Right hindlimb (tissue), 1 donor: ENCODE measurements at regions not wholly inside any gene's neighbourhood (a gene's known extent, or its start where the extent isn't known, plus 50 kb on each side); places are given as distances from the start of the nearest gene placed in this dataset.
A peak's percentile ranks its signal among the peaks of the same experiment; 100 is the strongest.
"Not testable (repeated sequence)": the region's sequence is repeated elsewhere in the genome, so short reads cannot be mapped to it uniquely, and the experiment has no call there.

Experiments
- DNase-seq: peaks from one replicate; pipeline ENCODE4 v3.0.0-alpha.2; 2018

DNA sequence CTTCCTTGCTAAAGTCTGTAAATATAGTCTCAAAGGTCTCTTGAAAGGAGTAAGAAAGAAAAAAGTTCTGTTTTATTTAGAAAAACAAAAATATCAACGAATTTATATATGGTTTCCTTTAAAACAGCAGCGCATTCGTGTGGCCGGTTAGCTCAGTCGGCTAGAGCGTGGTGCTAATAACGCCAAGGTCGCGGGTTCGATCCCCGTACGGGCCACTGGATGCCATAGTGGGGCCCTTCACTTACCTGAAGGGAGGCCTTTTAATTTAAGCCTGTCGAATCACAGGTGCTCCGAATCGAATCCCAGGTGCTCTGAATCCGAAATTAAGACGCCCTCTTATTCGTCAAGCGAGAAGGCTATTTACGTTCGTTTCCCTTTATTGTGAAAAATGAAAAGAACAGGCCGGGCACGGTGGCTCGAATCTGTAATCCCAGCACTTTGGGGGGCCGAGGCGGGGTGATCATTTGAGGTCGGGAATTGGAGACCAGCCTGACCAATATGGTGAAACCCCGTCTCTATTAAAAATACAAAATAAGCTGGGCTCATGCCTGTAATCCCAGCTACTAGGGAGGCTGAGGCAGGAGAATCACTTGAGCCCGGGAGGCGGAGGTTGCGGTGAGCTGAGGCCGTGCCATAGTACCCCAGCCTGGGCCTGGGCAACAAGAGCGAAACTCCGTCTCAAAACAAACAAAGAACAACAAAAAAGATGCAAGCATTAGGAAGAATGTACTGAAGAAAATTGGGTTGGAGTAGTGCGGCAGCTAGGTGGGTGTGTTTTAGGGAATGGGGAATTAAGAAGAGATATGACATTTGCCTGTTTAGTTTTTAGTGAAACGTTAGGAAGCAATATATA is 195.8 kb upstream of the ZNF184 start:
- peak; percentile 47 for DNase-seq

DNA sequence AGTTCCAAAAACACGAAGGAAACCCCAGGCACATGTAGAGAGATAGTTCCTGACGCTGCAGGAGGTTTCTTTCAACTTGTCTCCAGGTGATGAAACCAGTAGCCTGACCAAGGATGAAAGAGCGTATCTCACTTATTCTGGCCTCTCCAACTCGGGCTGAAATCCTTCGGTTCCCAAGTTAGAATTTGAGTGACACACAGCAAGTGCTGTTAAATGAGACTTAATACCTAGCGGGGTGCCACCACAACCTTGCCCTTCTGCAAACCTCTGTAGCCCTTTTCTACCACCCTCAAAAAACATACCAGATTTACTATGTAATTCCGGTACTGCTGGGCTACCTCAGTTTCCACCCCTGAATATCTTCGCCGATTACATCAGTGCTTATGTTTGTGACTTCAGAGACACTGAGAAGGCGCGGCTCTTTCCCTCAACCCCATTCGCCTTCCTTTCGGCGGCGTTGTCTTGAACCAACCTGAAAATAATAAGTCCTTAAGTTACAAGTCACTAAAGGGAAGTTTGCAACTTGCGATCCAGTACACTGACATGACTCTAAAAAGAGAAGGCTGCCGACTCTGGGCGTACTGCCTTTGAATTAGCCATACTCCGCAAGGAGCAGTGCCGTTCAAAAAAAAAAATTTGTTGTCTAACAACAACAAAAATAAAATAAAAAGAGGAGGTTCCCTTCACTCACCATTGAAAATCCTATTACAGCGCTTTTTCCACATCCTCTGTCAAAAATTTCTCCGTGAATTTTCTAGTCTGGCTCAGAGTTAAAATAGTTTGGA is 194.9 kb upstream of the ZNF184 start:
- no peak for DNase-seq

DNA sequence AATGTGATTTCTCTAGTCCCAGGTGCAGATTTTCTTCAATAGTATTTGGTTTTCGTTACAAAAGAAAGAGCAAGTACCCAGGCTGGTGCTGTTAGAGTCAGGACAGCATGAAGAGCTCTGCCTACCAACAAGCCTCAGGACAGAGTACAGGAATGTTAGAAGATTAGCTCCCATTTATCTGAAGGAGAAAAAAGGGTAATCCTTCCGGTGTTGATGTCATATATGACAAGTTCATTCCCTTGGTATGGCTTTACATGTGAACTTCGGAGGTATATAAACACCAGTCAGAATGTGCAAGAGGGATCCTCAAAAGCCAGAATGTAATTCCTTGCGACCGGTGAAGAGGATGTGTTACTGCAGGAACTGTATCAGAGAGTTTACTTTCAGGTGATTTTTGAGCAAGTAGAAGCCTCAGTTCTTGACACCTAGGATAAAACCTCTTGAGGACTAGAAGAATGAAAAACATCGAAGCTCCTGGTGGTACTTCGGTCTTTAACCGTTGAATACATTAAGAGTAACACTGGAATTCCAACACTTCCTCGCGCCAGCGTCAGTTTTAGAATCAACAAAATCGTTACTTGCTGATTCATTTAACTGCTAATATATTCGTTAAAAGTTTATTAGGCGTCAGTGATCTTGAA is 194.2 kb upstream of the ZNF184 start:
- DNase-seq = no peak

DNA sequence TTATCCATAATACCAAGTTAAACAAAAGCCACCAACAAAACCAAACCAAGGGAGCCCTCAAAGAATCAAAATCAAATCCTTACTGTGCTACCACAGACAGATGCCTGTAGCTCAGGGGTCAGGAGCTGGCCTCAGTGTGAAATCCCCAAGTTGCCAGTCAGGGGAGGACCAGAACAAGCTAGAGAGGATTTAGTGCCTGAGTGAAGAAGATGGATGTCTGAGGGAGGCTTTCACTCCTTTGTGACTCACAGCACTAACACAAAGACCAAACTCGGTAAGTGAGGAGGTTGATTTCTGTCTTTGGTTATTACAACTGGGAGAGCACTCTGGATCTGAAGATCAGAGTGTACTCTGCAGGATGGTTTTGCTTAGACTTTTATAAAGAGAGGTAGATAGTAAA is 189.9 kb upstream of the ZNF184 start:
- no peak for DNase-seq

DNA sequence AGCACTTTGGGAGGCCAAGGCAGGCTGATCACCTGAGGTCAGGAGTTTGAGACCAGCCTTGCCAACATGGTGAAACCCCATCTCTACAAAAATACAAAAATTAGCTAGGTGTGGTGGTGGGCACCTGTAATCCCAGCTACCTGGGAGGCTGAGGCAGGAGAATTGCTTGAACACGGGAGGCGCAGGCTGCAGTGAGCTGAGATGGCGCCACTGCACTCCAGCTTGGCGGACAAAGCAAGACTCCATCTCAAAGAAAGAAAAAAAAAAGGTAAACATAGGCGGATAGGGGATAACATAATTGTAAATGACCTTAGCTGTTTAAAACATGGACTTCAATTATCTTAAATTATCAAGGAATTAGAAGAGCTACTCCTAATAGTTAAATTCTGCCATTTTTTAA is 189.3 kb upstream of the ZNF184 start:
- not testable (repeated sequence) for DNase-seq

DNA sequence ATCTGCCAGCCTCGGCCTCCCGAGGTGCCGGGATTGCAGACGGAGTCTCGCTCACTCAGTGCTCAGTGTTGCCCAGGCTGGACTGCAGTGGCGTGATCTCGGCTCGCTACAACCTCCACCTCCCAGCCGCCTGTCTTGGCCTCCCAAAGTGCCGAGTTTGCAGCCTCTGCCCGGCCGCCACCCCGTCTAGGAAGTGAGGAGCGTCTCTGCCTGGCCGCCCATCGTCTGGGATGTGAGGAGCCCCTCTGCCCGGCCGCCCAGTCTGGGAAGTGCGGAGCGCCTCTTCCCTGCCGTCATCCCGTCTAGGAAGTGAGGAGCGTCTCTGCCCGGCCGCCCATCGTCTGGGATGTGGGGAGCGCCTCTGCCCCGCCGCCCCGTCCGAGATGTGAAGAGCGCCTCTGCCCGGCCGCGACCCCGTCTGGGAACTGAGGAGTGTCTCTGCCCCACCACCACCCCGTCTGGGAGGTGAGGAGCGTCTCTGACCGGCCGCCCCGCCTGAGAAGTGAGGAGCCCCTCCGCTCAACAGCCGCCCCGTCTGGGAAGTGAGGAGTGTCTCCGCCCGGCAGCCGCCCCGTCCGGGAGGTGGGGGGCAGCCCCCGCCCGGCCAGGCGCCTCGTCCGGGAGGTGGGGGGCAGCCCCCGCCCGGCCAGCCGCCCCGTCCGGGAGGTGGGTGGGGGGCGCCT is 180.4 kb upstream of the ZNF184 start:
- DNase-seq = not testable (repeated sequence)

DNA sequence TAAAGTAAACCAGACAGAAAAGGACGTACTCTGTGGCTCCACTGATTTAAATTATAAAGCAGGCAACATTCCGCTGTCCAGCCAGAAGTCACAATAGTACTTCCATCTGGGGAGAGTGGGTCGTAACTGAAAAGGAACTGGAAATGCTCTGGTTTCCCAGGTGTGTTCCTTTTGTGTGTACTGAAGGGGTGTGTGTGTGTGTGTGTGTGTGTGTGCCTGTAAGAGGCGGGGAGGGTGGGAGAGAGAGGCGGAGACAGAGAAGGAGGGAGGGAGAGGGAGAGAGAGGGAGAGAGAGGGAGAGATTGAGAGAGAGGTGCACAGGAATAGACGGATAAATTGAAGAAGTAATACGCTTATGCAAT is 178.4 kb upstream of the ZNF184 start:
- DNase-seq = no peak

DNA sequence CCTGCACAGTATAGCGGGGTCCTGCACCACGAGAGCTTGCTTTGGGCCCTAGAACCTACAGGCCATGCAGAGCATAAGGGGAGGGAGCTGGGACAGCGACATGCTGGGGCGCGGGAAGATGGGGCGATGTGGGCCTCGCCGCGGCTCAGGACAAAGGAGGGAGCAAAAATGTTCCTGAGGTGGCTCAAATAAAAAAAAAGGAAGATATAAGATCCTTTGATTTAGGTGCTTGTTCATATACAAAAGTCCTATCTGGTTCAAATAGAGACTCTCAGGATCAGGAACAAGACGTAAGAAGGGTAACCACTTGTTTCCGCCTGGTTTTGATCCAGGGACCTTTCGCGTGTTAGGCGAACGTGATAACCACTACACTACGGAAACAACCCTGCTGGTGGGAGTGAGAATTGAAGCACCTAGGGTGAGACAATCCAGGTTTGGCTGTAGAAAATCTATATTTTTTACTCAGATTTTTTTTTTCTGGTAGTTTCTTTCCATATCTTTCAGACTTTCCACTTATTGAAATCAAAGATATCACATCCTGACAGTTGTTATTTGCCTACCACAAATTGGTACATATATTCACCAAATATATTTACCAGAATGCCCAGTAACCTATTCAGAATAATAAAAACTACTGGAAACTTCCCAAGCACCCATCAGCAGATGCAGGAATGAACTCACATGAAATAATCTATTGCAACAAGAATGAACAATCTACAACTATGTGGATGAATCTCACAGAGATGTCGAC is 177.9 kb upstream of the ZNF184 start:
- no peak for DNase-seq

DNA sequence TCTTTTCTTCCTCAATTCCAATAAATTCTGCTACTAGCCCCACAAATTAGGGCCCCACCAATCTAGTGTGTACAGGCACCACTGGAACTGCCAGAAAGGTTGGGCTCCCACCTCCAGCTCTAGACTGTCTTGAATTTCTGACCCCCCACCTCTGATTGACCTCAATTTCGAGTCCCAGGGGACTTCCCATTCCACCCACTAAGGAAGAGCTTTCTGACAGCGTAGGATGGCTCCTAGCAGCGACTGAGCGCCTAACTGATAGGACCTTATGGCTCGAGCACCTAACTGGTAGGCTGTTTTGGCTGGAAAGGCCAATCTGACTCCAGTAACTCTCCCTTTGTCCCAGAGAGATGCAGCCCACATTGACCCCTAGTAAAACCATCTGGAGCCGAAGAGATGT is 171.6 kb upstream of the ZNF184 start:
- DNase-seq = no peak

DNA sequence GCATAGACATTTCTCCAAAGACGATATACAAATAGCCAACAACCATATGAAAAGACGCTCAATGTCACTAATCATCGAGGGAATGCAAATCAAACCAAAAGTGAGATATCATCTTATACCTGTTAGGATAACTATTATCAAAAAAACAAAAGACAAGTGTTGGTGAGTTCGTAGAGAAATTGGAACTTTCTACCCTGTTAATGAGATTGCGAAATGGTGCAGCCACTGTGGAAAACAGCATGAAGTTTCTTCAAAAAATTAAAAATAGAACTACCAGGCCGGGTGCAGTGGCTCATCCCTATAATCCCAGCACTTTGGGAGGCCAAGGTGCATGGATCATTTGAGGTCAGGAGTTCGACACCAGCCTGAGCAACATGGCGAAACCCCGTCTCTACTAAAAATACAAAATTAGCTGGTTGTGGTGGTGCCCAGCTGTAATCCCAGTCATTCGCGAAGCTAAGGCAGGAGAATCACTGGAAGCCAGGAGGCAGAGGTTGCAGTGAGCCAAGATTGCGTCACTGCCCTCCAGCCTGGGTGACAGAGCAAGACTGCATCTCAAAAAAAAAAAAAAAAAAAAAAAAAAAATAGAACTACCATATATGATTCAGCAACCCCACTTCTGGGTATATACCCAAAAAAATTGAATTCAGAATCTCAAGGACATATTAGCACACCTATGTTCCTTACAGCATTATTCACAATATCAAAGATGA is 170.0 kb upstream of the ZNF184 start:
- DNase-seq = no peak

DNA sequence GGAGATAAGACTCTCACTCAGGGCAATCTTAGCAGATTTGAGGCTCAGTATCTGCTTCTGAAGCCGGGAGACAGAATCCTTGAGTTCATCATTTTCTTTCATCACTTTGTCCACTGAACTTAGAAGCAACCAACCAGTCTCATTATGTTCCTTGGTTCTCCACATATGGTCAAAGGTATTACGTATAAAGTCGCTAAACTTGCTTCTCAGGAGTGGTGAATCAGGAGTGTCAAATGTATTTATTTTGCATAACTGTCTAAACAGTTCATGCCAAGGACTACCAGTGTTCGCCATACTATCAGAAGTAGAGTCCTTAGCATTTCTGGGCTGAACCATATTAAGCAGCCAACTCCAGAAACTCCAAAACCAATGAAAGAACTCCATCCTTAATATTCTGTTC is 163.0 kb upstream of the ZNF184 start:
- not testable (repeated sequence) for DNase-seq

DNA sequence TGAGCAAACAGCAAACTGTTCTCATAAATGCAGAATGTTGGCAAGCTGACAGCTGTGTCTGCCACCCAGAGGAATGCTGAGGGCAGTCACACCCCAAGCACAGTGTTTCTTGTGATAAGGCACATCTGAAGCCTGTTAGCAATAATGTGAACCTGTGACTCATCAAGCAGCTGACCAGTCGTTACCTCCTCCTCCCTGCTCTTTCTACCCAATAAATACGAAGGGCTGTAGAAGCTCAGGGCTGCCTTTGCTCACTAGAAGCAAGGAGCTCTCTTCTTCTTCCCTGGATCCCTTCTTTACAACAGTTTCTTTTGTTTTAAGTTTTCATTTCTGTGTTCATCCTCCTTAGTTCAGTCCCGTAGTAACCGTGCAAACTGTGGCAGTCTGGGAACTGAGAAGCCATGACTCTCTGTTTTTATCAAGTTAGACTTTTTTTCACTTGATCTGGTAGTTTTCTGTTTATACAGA is 160.3 kb upstream of the ZNF184 start:
- not testable (repeated sequence) for DNase-seq

DNA sequence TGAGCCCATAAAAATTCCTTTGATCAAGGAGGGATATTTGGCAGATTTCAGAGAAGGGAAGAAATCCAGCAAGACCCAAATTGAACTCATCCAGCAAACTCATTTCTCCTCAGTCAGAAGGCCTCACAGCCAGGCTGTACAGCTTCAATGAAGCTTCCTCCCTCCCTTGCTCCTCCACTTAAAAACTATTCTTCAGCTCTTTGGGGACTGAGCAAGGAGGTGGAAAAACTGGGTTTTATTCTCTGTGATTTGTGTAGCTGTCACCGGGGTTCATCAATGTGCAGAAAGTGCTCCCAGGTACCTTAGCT is 158.7 kb upstream of the ZNF184 start:
- no peak for DNase-seq

DNA sequence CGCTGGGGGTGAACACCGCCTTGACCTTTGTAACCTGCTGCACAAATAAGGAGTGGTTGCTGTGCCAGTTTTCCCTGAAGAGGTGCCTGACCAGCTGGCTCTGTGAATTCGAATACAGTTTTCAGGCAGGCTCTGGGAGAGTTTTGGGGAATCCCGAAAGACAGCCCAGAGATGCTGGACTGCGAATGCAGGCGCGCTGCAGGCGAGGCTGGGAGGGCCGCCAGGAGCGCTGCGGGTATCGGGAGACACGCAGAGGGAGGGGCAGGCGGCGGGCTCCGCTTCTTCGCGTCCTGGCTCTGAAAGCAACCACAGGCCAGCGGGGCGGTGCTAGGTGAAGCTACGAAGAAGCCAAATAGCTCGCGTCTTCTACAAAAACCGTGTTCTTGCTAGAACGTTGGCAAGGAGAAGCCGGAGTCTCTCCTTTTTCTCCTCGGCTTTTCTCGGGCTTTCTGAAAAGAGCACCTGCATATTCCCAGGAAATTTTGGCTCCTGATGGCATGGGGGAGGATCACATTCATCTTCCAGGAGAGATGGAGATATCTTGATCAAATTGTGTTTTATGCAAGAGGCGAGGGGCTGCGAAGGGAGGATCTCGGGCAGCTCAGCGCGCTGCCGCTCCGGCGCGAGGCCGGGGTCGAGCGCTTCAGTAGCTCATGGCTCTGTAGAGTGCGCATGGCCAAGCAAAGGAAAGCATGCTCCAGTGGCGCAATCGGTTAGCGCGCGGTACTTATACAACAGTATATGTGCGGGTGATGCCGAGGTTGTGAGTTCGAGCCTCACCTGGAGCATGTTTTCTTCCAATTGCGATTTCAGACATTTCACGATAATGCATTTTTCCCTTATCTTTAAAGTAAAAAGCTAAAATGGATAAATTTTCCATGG is 158.1 kb upstream of the ZNF184 start:
- peak; percentile 50 for DNase-seq

DNA sequence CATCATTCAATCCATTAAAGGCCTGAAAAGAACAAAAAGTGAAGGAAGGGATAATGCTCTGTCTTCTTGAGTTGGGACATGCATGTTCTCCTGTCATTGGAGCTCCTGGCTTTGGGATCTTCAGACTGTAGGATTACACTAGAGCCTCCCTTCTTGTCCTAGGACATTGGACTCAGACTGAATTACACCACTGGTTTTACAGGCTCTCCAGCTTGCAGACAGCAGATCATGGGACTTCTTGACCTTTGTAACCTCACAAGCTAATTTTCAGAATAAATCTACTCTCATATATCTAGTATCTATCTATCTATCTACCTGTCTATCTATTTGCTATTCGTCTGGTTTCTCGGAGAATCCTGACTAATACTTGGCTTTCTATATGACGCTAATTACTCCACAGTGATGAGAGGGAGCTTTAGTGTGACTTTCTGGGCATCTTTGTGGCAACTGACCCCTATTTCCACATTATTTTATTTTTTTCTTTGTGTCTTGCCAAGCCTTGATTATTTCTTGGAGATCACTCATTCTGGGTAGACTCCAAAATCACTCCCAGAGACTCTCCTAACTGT is 151.9 kb upstream of the ZNF184 start:
- DNase-seq = no peak

DNA sequence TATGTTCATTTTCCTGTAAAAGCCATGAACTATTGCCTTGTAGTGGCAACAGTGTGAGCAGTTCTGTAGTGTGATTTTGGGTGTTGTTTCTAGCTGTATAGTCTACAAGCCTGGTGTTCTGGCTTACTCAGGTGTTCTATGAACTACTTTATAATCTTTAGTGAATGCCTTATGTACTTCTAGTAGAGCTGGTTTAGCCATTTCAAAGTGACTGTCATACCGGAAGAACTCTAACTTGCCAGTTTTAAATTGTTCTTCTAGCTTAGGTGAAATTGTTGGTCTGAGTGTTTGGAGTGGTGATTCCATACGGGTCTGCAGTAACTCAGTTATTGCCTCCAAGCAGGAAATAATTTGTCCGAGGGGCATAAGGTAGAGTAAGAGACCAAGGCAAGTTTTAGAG is 150.2 kb upstream of the ZNF184 start:
- DNase-seq = no peak

DNA sequence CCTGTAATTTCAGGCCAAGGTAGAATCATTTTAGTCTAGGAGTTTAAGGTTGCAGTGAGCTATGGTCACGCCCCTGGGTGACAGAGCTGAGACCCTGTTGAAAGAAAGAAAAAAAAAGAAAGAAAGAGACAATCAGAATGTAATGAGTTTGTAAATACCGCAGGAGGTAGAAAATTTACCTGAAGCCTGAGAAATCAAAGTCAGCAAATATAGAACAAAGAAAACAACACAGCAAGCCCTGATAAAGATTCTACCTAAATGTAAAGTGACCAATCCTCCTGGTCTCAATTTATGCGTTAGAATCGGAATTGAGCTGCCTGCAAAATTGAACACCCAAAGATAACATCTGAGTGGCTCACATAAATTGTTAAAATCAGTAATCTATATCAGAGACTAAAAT is 146.5 kb upstream of the ZNF184 start:
- no peak for DNase-seq

DNA sequence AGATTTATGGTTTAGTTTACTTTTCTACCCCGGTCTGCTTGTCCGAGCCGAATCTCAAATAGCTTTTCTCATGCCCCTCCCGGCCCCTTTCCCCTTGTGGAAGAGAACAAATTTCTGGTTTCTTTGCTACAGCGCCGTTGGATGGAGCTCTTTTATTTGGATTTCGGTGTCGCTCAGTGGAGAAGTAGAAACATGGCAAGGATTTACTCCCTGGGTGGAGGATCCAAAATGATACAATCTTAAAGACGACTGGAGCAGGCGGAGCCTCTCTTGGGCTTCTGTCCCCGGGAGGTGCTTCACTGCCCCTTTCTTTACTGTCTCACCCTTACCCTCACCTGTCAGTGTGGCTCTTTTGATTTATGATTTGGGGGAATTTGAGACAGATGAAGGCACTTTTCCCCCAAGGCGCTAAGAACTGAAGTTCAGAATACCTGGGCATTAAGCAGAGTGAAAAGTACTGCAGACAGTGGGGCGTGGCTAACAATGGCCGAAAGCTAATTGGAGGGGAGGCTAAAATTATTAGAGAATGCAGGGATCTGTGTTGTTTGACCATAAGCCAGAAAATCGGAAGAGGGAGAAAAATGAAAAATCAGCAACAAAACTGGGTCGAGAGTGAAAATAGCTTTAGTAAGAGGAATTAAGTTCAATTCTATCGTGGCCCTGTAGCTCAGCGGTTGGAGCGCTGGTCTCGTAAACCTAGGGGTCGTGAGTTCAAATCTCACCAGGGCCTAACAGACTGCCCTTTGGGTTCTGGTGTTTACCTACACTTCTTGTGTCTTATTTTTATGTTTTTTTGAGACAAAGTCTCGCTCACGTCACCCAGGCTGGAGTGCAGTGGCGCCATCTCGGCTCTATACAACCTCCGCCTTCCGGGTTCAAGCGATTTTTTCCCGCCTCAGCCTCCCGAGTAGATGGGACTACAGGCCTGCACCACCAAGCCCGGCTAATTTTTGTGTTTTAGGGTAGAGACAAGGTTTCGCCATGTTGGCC is 145.1 kb upstream of the ZNF184 start:
- no peak for DNase-seq

DNA sequence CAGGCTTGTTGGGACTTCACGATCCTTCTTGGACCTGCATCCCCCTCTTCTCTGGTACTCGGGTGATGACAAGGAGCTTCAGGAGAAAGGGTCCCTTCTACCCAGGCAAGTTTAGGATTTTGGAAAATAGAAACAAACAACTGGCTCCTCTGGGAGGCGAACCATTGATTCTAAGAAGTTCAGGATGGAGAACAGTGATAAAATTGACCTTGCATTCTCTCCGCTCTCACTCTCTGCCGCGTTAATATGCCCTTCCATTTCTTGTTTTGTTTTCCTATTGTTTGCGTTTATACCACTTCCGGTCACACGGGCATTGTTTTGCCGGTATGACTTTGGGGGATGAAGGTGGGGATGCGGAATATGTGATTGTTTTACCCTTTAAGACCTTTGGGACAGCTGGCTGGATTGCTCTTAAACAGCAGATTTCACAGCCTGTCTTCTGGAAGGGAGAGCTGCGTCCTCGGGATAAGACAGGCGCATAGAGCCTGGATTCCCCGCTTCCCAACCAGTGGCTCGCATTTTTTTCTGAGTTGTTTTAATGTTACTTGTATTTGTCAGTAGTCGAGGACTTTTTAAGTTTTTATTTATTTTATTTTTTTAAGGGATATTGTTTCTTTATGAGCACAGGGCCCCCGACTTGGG is 144.3 kb upstream of the ZNF184 start:
- no peak for DNase-seq
